Stimulated activated CD8-positive, alpha-beta memory T cell treated with anti-CD3 and anti-CD28 coated beads, Interleukin-7, amount 100 ng/mL, for 1 hour (primary cell): ENCODE measurements at regions not wholly inside any gene's neighbourhood (a gene's known extent, or its start where the extent isn't known, plus 50 kb on each side); places are given as distances from the start of the nearest gene placed in this dataset.
"Not testable (repeated sequence)": the region's sequence is repeated elsewhere in the genome, so short reads cannot be mapped to it uniquely, and the experiment has no call there.

ENCODE experiments used
- DNase-seq, 2 donors: peaks; one replicate each; pipeline ENCODE4 v3.0.0-alpha.2; 2020; ENCODE audit warnings: low read depth in 2 of 2

GRCh38 chr5:18433336-18433735 lies 799.1 kb downstream of the TAF11L14 start:
- DNase-seq = no peak

- DNase-seq = no peak
Measured at GRCh38 chr5:18438126-18438525, 803.9 kb downstream of the TAF11L14 start.

- no peak for DNase-seq
Measured at GRCh38 chr5:18455521-18455920, 821.3 kb downstream of the TAF11L14 start.

- no peak for DNase-seq
Measured at GRCh38 chr5:18457255-18457654, 823.0 kb downstream of the TAF11L14 start.

- DNase-seq = no peak
Measured at GRCh38 chr5:18461766-18462165, 827.5 kb downstream of the TAF11L14 start.

- no peak for DNase-seq
Measured at GRCh38 chr5:18465833-18466681, 831.8 kb downstream of the TAF11L14 start.

- no peak for DNase-seq
Measured at GRCh38 chr5:18466731-18467130, 832.5 kb downstream of the TAF11L14 start.

GRCh38 chr5:18471791-18472190 lies 837.5 kb downstream of the TAF11L14 start:
- not testable (repeated sequence) for DNase-seq

GRCh38 chr5:18483451-18483850 lies 849.2 kb downstream of the TAF11L14 start:
- no peak for DNase-seq

- DNase-seq = no peak
Measured at GRCh38 chr5:18487928-18488480, 853.7 kb downstream of the TAF11L14 start.

- DNase-seq = no peak
Measured at GRCh38 chr5:18489703-18490102, 855.4 kb downstream of the TAF11L14 start.

- DNase-seq = no peak
Measured at GRCh38 chr5:18491349-18491748, 857.1 kb downstream of the TAF11L14 start.

GRCh38 chr5:18495157-18495556 lies 860.9 kb downstream of the TAF11L14 start:
- DNase-seq = no peak

GRCh38 chr5:18496041-18496440 lies 861.8 kb downstream of the TAF11L14 start:
- no peak for DNase-seq

GRCh38 chr5:18497089-18497488 lies 862.8 kb downstream of the TAF11L14 start:
- no peak for DNase-seq

GRCh38 chr5:18503797-18504328 lies 869.6 kb downstream of the TAF11L14 start:
- DNase-seq = no peak

GRCh38 chr5:18507114-18507513 lies 872.9 kb downstream of the TAF11L14 start:
- no peak for DNase-seq

GRCh38 chr5:18517641-18518380 lies 883.6 kb downstream of the TAF11L14 start:
- no peak for DNase-seq

GRCh38 chr5:18523380-18523779 lies 889.1 kb downstream of the TAF11L14 start:
- no peak for DNase-seq

- DNase-seq = no peak
Measured at GRCh38 chr5:18526792-18527405, 892.6 kb downstream of the TAF11L14 start.

- no peak for DNase-seq
Measured at GRCh38 chr5:18533137-18533536, 898.9 kb downstream of the TAF11L14 start.

GRCh38 chr5:18534119-18534518 lies 899.9 kb downstream of the TAF11L14 start:
- DNase-seq = no peak
